Fibroblast of mammary gland (primary cell): ENCODE measurements at regions not wholly inside any gene's neighbourhood (a gene's known extent, or its start where the extent isn't known, plus 50 kb on each side); places are given as distances from the start of the nearest gene placed in this dataset.
A peak's percentile ranks its signal among the peaks of the same experiment; 100 is the strongest.

Source experiments
- DNase-seq: peaks from one replicate; pipeline ENCODE4 v3.0.0-alpha.2; 2010; ENCODE audit warnings: low read depth
- H3K4me3 ChIP-seq: 2 replicates; pipeline ENCODE4 v1.5.1; 2011; ENCODE audit warnings: low read depth, mild to moderate bottlenecking, low read length, moderate library complexity; ENCODE audit not compliant: control insufficient read depth
- TF ChIP-seq, protein P1 (sequence below): conservative IDR thresholded peaks from 2 replicates; pipeline ENCODE4 v1.5.1; 2011; ENCODE audit warnings: low read depth, low read length, inconsistent platforms; ENCODE audit not compliant: control insufficient read depth, insufficient read depth

DNA sequence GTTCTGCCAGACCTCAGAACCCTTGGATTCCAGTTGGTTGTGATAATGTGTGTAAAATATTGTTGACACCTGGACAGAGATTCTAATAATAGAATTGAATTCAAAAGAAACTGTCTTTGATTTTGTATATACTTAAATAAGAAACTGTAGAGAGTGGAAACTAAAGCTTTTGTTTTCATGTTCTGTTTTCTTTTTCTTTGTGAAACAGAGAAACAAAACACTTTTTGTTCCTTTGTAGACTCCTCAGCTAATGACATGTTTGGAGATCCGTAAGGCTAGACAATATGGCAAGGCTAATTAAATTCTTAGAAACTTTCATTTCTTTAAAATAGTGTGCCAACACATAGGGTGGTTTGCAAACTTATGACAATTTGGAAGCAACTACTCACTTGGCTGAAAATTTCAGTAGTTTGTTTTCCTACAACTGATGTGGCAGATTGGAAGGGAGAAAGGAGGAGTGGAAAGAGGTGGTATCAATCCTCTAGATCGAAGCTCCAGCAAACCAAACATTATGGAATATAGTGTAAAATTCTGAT, 90.9 kb upstream of the FAT1 start:
- TF ChIP-seq, protein P1, sequence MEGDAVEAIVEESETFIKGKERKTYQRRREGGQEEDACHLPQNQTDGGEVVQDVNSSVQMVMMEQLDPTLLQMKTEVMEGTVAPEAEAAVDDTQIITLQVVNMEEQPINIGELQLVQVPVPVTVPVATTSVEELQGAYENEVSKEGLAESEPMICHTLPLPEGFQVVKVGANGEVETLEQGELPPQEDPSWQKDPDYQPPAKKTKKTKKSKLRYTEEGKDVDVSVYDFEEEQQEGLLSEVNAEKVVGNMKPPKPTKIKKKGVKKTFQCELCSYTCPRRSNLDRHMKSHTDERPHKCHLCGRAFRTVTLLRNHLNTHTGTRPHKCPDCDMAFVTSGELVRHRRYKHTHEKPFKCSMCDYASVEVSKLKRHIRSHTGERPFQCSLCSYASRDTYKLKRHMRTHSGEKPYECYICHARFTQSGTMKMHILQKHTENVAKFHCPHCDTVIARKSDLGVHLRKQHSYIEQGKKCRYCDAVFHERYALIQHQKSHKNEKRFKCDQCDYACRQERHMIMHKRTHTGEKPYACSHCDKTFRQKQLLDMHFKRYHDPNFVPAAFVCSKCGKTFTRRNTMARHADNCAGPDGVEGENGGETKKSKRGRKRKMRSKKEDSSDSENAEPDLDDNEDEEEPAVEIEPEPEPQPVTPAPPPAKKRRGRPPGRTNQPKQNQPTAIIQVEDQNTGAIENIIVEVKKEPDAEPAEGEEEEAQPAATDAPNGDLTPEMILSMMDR, result no peak
- no peak overlapping the region for H3K4me3 ChIP-seq
- DNase-seq, result no peak

DNA sequence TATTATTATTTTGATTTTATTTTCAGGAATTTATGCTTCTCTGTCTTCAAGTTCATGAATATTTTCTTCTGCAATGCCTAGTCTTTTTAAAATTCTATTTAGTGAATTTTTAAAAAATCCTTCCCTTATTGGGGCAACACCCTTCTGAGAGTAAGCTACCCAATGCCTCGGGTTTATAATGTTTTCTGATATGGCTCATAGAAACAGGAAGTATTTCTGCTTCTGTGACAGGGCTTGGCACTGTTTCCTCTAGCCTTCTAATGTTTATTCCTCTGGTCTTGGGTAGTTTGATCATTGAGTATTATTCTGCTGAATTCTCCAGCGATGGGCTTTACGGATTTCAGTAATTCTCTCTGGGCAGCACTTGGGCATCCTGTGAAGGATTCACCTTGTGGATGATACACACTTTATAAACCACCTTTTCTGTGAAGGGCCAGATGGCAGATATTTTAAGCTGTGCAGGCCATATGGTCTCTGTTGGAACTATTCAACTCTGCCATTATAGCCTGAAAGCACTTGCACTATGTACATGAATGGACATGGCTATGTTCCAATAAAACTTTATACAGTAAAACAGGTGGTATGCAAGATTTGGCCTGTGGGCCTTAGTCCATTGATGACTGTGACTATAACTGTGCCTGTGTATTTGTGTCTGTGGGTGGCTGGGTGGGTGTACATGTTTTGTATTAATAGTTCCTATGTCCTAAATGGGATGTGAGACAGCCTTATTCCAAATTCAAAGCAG, 95.9 kb upstream of the FAT1 start:
- no peak overlapping the region for H3K4me3 ChIP-seq
- DNase-seq, result no peak
- TF ChIP-seq, protein P1, result no peak

DNA sequence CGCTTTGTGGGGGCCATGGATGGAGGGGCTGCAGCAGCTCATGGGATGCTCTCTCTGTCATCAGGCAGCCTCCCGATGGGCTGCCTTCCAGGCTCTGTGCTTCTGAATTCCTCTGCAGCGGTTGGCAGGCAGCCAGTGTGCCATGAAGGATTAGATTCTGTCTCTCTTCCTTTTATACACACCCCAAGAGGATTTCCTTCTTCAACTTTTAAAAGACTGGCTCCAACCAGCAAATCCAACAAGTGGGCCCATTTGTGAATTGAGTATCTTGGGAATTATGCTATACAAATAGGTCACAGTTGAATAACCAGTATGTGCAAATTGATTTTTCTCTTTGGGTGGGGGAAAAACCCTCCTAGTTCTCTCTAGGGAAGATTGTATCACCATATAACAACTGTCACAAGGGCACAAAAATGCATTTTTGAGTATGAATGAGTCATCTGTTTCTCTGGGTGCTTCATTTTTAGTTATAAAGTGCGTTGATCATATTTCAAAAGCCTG, 96.8 kb upstream of the FAT1 start:
- peak; percentile 47 for DNase-seq
- H3K4me3 ChIP-seq, result no peak overlapping the region
- TF ChIP-seq, protein P1, result no peak

- DNase-seq, result no peak
- H3K4me3 ChIP-seq, result no peak overlapping the region
- TF ChIP-seq, protein P1, result no peak
Measured at GRCh38 chr4:186823989-186824388, 100.3 kb upstream of the FAT1 start.

DNA sequence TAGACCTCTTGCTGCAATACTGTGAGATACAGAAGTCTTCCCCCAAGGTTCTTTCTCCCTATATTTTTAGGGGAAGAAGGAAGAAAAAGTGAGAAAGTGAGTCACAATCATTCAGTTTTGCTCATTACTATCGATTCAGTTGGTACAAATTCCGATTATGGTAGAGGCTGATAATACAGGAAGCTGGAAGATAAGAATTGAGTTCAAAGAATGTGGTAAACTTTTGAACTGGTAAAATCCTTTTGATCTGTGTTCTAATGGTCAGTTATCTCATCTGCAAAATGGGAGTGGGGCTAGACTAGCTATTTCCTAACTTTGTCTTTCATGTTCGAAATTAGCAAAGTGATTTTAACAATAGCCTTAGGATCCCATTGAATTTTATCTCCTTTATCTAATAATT, 101.4 kb upstream of the FAT1 start:
- no peak for DNase-seq
- TF ChIP-seq, protein P1, result no peak

DNA sequence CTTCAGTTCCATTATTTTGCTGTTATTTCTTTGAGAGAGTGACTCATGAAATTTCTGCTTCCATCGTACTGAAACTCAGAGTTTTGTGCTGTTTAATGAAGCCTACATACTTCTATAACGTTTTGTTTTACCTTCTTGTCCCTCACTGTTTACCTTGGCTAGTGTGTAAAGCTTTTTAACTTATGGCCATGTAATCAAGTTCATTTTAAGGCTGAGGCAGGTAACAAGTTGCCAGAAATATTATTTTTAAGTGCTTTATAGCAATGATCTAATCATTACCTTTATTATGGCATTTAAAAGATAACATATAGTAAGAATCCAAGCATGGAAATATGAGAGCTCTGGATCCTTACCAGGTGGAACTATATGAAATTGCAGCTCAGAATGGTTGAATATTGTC, 102.3 kb upstream of the FAT1 start:
- TF ChIP-seq, protein P1, result no peak
- no peak overlapping the region for H3K4me3 ChIP-seq

More for the DNA sequence above, 101.4 kb upstream of the FAT1 start:
- H3K4me3 ChIP-seq, result no peak overlapping the region

More for the DNA sequence above, 102.3 kb upstream of the FAT1 start:
- no peak for DNase-seq
